Lung (tissue), 9 donors: ENCODE measurements at regions not wholly inside any gene's neighbourhood (a gene's known extent, or its start where the extent isn't known, plus 50 kb on each side); places are given as distances from the start of the nearest gene placed in this dataset.
"Not testable (repeated sequence)": the region's sequence is repeated elsewhere in the genome, so short reads cannot be mapped to it uniquely, and the experiment has no call there.

Source experiments
- ATAC-seq: fragments of 200-7000 bp; cut with Tn5 transposase; one replicate; pipeline ENCODE4 v1.9.1; 2020; ENCODE audit warnings: moderate number of reproducible peaks; ENCODE audit not compliant: insufficient read depth, low FRiP score
- DNase-seq, 3 donors: peaks; one replicate each; pipeline ENCODE4 v3.0.0-alpha.2; 2013 to 2017
- H3K27ac ChIP-seq, 2 donors: one replicate each; pipeline ENCODE4 v1.5.1; 2013; ENCODE audit warnings: mild to moderate bottlenecking in 2 of 2, moderate library complexity in 2 of 2, control low read depth in 1 of 2, inconsistent platforms in 1 of 2, low read depth in 1 of 2, low read length in 1 of 2
- H3K27me3 ChIP-seq, 3 donors: one replicate each; pipeline ENCODE4 v1.5.1; 2013; ENCODE audit warnings: low read length in 2 of 3; ENCODE audit not compliant: control insufficient read depth in 3 of 3, insufficient read depth in 3 of 3
- H3K36me3 ChIP-seq, 4 donors: one replicate each; pipeline ENCODE4 v1.5.1; 2013; ENCODE audit warnings: low read length in 4 of 4, mild to moderate bottlenecking in 1 of 4, moderate library complexity in 1 of 4; ENCODE audit not compliant: control insufficient read depth in 4 of 4, insufficient read depth in 4 of 4
- H3K4me1 ChIP-seq, 5 donors: one replicate each; pipeline ENCODE4 v1.5.1; 2013; ENCODE audit warnings: low read length in 5 of 5, mild to moderate bottlenecking in 2 of 5, moderate library complexity in 1 of 5; ENCODE audit not compliant: control insufficient read depth in 5 of 5, insufficient read depth in 5 of 5
- H3K4me3 ChIP-seq: one replicate; pipeline ENCODE4 v1.5.1; 2013; ENCODE audit warnings: mild to moderate bottlenecking, control low read depth, moderate library complexity
- H3K9ac ChIP-seq, 2 donors: one replicate each; pipeline ENCODE4 v1.5.1; 2013; ENCODE audit warnings: low read length in 2 of 2, control low read depth in 1 of 2; ENCODE audit not compliant: insufficient read depth in 1 of 2
- H3K9me3 ChIP-seq, 4 donors: one replicate each; pipeline ENCODE4 v1.5.1; 2013; ENCODE audit warnings: low read length in 3 of 4, mild to moderate bottlenecking in 1 of 4, moderate library complexity in 1 of 4; ENCODE audit not compliant: control insufficient read depth in 4 of 4, insufficient read depth in 3 of 4
- whole genome bisulfite sequencing, 2 donors: extraction: QIAGEN DNeasy Blood & Tissue Kit; methylation state at CpG; one replicate each; pipeline ENCODE4 v1.1.7; 2013; 5-methylcytosine and 5-hydroxymethylcytosine counted together
- donor health status: Bipolar disorder and iron deficiency.
- donor health status: healthy.
- donor health status: DM: yes; HTN: yes; CAD: no.

DNA sequence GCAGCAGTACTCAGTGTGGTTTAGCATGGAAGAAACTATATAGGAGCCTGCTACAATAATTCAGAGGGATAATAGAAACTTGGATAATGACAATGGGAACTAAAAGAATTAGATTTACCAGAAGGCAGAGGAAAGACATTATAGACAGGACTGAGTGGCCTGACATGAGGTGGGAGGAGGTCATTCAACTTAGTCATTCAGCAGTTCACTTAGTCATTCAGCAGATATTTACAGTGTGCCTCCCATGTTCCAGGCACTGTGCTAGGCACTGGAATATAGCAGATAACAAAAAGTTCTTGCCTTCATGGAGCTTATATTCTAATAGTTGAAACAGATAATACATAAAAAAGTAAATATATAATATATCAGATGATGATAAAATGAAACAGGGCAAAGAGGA lies 110.9 kb upstream of the IKBKE start:
- not testable (repeated sequence) for H3K9me3 ChIP-seq, H3K9ac ChIP-seq, H3K27ac ChIP-seq, H3K27me3 ChIP-seq, H3K4me3 ChIP-seq, ATAC-seq, H3K4me1 ChIP-seq, DNase-seq, H3K36me3 ChIP-seq

GRCh38 chr1:206361978-206362543 lies 108.2 kb upstream of the IKBKE start:
- not testable (repeated sequence) for H3K4me1 ChIP-seq, H3K27ac ChIP-seq, DNase-seq, H3K27me3 ChIP-seq, H3K9me3 ChIP-seq, H3K36me3 ChIP-seq, H3K4me3 ChIP-seq, ATAC-seq, H3K9ac ChIP-seq
- WGBS, 2 donors, result 70 to 83% methylated on average over 1 of the region's 3 CpGs

GRCh38 chr1:206362994-206363393 lies 107.3 kb upstream of the IKBKE start:
- not testable (repeated sequence) for H3K4me1 ChIP-seq, DNase-seq, H3K4me3 ChIP-seq, H3K9ac ChIP-seq, ATAC-seq, H3K36me3 ChIP-seq, H3K27ac ChIP-seq, H3K27me3 ChIP-seq, H3K9me3 ChIP-seq
- 97 to 98% methylated on average over 3 of the region's 3 CpGs for WGBS, 2 donors

DNA sequence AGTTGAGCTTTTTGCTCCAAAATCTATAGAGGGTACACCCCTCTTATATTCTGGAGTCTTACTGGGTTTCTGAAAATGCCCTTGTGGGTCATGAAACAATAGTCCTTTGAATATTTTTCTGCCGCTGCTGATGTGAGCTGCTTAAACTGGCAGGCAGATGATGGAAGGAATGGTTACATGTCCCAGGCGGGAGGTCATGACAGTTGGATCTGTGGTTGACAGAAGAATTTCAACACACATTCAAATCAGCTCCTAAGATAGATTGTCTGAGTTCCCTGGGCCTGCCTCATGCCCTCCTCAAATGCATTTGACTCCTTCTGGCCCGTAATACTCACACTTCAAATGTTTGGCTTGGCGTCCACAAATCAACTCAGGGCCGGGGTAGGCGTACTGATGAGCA lies 105.0 kb upstream of the IKBKE start:
- DNase-seq, H3K4me3 ChIP-seq, H3K27ac ChIP-seq, ATAC-seq, H3K4me1 ChIP-seq, H3K36me3 ChIP-seq, H3K27me3 ChIP-seq, H3K9me3 ChIP-seq, H3K9ac ChIP-seq: not testable (repeated sequence)
- WGBS, 2 donors, result 32 to 68% methylated on average over 2 to 6 of the region's 6 CpGs

GRCh38 chr1:206366131-206366530 lies 104.1 kb upstream of the IKBKE start:
- ATAC-seq, H3K4me1 ChIP-seq, H3K27me3 ChIP-seq, H3K9me3 ChIP-seq, H3K27ac ChIP-seq, H3K9ac ChIP-seq, H3K4me3 ChIP-seq, DNase-seq, H3K36me3 ChIP-seq: not testable (repeated sequence)
- WGBS, 2 donors, result 89 to 92% methylated on average over 3 to 4 of the region's 5 CpGs

- not testable (repeated sequence) for ATAC-seq, H3K27me3 ChIP-seq, H3K27ac ChIP-seq, H3K36me3 ChIP-seq, DNase-seq, H3K4me1 ChIP-seq, H3K4me3 ChIP-seq, H3K9me3 ChIP-seq, H3K9ac ChIP-seq
- no CpG with 5 or more reads among the region's 1 CpG for WGBS, 2 donors
Measured at GRCh38 chr1:206366772-206367171, 103.5 kb upstream of the IKBKE start.

DNA sequence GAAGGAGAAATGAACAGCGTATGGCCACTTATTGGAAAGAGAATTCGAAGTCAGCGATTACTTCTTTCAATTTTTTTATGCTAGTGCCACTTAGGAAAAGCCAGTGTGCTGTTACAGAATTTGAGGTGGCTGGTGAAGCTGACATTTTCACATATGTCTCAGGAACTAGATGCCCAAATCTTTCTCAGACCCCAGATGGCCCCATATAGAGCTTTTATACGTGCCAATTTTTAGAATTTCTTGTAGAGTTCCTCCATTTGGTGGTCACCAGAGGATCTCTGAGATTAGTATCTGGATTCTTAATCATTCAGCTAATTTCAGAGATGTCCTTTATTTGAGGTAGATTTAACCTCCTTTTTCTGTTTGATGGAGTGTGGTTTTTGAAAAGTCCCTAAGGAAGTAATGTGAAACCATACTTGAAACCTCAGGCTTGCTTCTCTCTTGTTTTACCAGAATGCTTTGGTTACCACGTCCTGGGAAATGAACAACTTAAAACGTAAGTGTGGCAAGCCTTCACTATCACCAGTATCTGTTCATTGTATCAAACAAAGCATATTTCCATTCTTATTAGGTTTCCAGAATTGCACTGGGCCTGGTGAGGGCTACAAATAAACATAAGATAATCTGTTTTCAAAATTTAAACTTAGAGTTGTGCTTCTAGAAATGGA lies 102.2 kb upstream of the IKBKE start:
- DNase-seq, H3K27me3 ChIP-seq, ATAC-seq, H3K36me3 ChIP-seq, H3K4me3 ChIP-seq, H3K9ac ChIP-seq, H3K9me3 ChIP-seq, H3K27ac ChIP-seq, H3K4me1 ChIP-seq: not testable (repeated sequence)
- WGBS, 2 donors, result 100% methylated on average over 3 of the region's 6 CpGs

DNA sequence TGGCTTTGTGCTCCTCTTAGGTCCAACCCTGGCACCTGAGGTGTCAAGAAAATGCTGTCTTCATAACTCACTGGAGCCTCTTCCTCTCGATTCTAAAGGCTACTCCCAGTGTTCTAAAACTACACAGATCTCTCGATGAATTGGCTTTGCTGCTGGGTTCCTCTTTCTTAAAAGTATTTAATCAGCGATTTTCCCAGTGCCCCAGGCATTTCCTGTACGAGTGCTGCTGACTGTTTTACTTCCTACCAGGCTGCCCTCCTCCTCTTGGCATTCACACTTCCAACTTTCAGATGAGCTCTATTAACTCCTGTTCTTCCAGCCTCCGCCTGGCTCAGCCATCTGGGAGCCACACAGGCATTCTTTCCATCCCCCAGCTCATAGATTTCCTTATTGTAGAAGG lies 95.6 kb upstream of the IKBKE start:
- WGBS, 2 donors, result no CpG with 5 or more reads among the region's 5 CpGs
- not testable (repeated sequence) for H3K9ac ChIP-seq, H3K4me1 ChIP-seq, H3K27ac ChIP-seq, H3K27me3 ChIP-seq, H3K9me3 ChIP-seq, H3K4me3 ChIP-seq, DNase-seq, H3K36me3 ChIP-seq
- ATAC-seq, result peak; percentile 77
